ENCODE measurements at regions not wholly inside any gene's neighbourhood (a gene's known extent, or its start where the extent isn't known, plus 50 kb on each side); places are given as distances from the start of the nearest gene placed in this dataset.

GRCh38 chr3:164371681-164372080, 706.6 kb downstream of the SI start:
- TF ChIP-seq CTCF (IDR thresholded peaks at IDR 0.05) (no peak), POLR2AphosphoS5 (IDR thresholded peaks at IDR 0.05) (no peak)
